ENCODE measurements at regions not wholly inside any gene's neighbourhood (a gene's known extent, or its start where the extent isn't known, plus 50 kb on each side); places are given as distances from the start of the nearest gene placed in this dataset.

DNA sequence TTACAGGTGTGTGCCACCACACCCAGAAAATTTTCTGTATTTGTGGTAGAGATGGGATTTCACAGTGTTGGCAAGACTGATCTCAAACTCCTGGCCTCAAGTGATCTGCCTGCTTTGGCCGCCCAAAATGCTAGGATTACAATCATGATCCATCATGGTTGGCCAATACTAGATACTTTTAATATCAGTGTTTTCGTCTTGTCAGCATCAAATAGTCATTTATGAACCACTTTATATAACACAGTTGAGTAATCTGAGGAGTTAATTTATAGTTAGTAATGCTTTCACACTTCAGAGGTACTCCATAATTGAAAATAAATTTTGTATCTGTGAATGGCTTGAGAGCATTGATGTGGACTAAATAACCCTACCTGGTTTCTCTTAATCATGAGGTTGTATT, 178.6 kb downstream of the TRAM1L1 start:
- TF ChIP-seq, protein P1, sequence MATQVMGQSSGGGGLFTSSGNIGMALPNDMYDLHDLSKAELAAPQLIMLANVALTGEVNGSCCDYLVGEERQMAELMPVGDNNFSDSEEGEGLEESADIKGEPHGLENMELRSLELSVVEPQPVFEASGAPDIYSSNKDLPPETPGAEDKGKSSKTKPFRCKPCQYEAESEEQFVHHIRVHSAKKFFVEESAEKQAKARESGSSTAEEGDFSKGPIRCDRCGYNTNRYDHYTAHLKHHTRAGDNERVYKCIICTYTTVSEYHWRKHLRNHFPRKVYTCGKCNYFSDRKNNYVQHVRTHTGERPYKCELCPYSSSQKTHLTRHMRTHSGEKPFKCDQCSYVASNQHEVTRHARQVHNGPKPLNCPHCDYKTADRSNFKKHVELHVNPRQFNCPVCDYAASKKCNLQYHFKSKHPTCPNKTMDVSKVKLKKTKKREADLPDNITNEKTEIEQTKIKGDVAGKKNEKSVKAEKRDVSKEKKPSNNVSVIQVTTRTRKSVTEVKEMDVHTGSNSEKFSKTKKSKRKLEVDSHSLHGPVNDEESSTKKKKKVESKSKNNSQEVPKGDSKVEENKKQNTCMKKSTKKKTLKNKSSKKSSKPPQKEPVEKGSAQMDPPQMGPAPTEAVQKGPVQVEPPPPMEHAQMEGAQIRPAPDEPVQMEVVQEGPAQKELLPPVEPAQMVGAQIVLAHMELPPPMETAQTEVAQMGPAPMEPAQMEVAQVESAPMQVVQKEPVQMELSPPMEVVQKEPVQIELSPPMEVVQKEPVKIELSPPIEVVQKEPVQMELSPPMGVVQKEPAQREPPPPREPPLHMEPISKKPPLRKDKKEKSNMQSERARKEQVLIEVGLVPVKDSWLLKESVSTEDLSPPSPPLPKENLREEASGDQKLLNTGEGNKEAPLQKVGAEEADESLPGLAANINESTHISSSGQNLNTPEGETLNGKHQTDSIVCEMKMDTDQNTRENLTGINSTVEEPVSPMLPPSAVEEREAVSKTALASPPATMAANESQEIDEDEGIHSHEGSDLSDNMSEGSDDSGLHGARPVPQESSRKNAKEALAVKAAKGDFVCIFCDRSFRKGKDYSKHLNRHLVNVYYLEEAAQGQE (IDR thresholded peaks at IDR 0.05; ENCODE audit: low read depth) = no peak
- TF ChIP-seq TAF1 (IDR thresholded peaks at IDR 0.05; ENCODE audit: low read depth) (no peak), CREB1 (IDR thresholded peaks at IDR 0.05; ENCODE audit: low read depth) (no peak), CEBPB (IDR thresholded peaks at IDR 0.05) (no peak), TEAD4 (IDR thresholded peaks at IDR 0.05) (no peak), FOXM1 (IDR thresholded peaks at IDR 0.05; ENCODE audit: borderline replicate concordance, low read depth) (no peak), NFIC (IDR thresholded peaks at IDR 0.05) (no peak), YY1 (IDR thresholded peaks at IDR 0.05; ENCODE audit: low read depth) (no peak), EP300 (IDR thresholded peaks at IDR 0.05; ENCODE audit: borderline replicate concordance) (no peak)
- TF ChIP-seq, protein P2, sequence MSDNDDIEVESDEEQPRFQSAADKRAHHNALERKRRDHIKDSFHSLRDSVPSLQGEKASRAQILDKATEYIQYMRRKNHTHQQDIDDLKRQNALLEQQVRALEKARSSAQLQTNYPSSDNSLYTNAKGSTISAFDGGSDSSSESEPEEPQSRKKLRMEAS (IDR thresholded peaks at IDR 0.05) = no peak
- TF ChIP-seq, protein P3, sequence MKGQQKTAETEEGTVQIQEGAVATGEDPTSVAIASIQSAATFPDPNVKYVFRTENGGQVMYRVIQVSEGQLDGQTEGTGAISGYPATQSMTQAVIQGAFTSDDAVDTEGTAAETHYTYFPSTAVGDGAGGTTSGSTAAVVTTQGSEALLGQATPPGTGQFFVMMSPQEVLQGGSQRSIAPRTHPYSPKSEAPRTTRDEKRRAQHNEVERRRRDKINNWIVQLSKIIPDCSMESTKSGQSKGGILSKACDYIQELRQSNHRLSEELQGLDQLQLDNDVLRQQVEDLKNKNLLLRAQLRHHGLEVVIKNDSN (IDR thresholded peaks at IDR 0.05) = no peak
